GM23338 (cell line): ENCODE measurements at regions not wholly inside any gene's neighbourhood (a gene's known extent, or its start where the extent isn't known, plus 50 kb on each side); places are given as distances from the start of the nearest gene placed in this dataset.

Source experiments
- ATAC-seq: fragments of 200-7000 bp; cut with Tn5 transposase; 3 replicates; pipeline ENCODE4 v1.9.1; 2020
- DNase-seq: peaks from one replicate; pipeline ENCODE4 v3.0.0-alpha.2; 2015; ENCODE audit warnings: low spot score
- H2AFZ ChIP-seq: fragments of 200-600 bp; sonication (generic); 2 replicates; pipeline ENCODE4 v1.8.0; 2016; ENCODE audit warnings: antibody characterized with exemption, mild to moderate bottlenecking, moderate library complexity
- H3F3A ChIP-seq: fragments of 200-600 bp; sonication (generic); replicated peaks from 2 replicates; pipeline ENCODE4 v1.8.0; 2017; ENCODE audit warnings: antibody characterized with exemption, mixed run types, low read depth
- H3K27ac ChIP-seq: fragments of 200-600 bp; sonication (generic); 2 replicates; pipeline ENCODE4 v1.6.1; 2016; ENCODE audit warnings: low read depth
- H3K27me3 ChIP-seq: fragments of 200-600 bp; sonication (generic); 2 replicates; pipeline ENCODE4 v1.8.0; 2016; ENCODE audit warnings: mild to moderate bottlenecking, mixed run types, moderate library complexity; ENCODE audit not compliant: insufficient read depth
- H3K36me3 ChIP-seq: fragments of 200-600 bp; sonication (generic); 2 replicates; pipeline ENCODE4 v1.8.0; 2016; ENCODE audit warnings: mild to moderate bottlenecking; ENCODE audit not compliant: insufficient read depth
- H3K4me1 ChIP-seq: fragments of 200-600 bp; sonication (generic); 2 replicates; pipeline ENCODE4 v1.8.0; 2016; ENCODE audit warnings: mild to moderate bottlenecking, moderate library complexity; ENCODE audit not compliant: insufficient read depth
- H3K4me2 ChIP-seq: fragments of 200-600 bp; sonication (generic); 2 replicates; pipeline ENCODE4 v1.7.1; 2017; ENCODE audit warnings: mixed run types
- H3K4me3 ChIP-seq: fragments of 200-600 bp; sonication (generic); 2 replicates; pipeline ENCODE4 v1.6.1; 2016; ENCODE audit warnings: mixed run types
- H3K79me2 ChIP-seq: fragments of 200-600 bp; sonication (generic); replicated peaks from 2 replicates; pipeline ENCODE4 v1.8.0; 2017; ENCODE audit warnings: mild to moderate bottlenecking; ENCODE audit not compliant: insufficient read depth
- H3K9me2 ChIP-seq: fragments of 200-600 bp; sonication (generic); 2 replicates; pipeline ENCODE4 v1.8.0; 2017; ENCODE audit not compliant: insufficient read depth
- H4K20me1 ChIP-seq: fragments of 200-600 bp; sonication (generic); replicated peaks from 2 replicates; pipeline ENCODE4 v1.8.0; 2017; ENCODE audit warnings: mild to moderate bottlenecking; ENCODE audit not compliant: insufficient read depth
- H3K27ac Mint-ChIP-seq: 2 replicates; pipeline ENCODE4 v1.8.0; 2020; ENCODE audit warnings: inconsistent platforms, mild to moderate bottlenecking, moderate library complexity, mixed read lengths
- H3K27me3 Mint-ChIP-seq: 3 replicates; pipeline ENCODE4 v1.8.0; 2022; ENCODE audit warnings: low read depth, mild to moderate bottlenecking, moderate library complexity, mixed read lengths, inconsistent platforms; ENCODE audit not compliant: insufficient read depth, poor library complexity
- H3K36me3 Mint-ChIP-seq: 3 replicates; pipeline ENCODE4 v1.8.0; 2021; ENCODE audit warnings: low read depth, mild to moderate bottlenecking, inconsistent platforms, moderate library complexity, mixed read lengths
- H3K4me1 Mint-ChIP-seq: 3 replicates; pipeline ENCODE4 v1.8.0; 2020; ENCODE audit warnings: mild to moderate bottlenecking, inconsistent platforms, mixed read lengths
- H3K4me3 Mint-ChIP-seq: 3 replicates; pipeline ENCODE4 v1.8.0; 2021; ENCODE audit warnings: moderate library complexity, mild to moderate bottlenecking, inconsistent platforms, mixed read lengths
- H3K9me3 Mint-ChIP-seq: 3 replicates; pipeline ENCODE4 v1.8.0; 2020; ENCODE audit warnings: moderate library complexity, mild to moderate bottlenecking, inconsistent platforms, mixed read lengths
- CREB1 ChIP-seq: fragments of 250-450 bp; sonication (Bioruptor Pico); IDR thresholded peaks from 2 replicates; pipeline ENCODE4 v1.5.0; 2020; ENCODE audit warnings: low read depth, mild to moderate bottlenecking, moderate library complexity
- CTCF ChIP-seq, 2 experiments: fragments of 200-600 bp in 1 of 2; sonication (generic) in 1 of 2; conservative IDR thresholded peaks; 2 replicates each; pipeline versions ENCODE4 v1.5.1 to v1.6.1; 2016 to 2017; ENCODE audit warnings: antibody characterized with exemption in 2 of 2, low read depth in 2 of 2, mild to moderate bottlenecking in 2 of 2, moderate library complexity in 1 of 2
- ETS1 ChIP-seq: IDR thresholded peaks from 2 replicates; pipeline ENCODE4 v1.6.1; 2016; ENCODE audit warnings: antibody characterized with exemption
- EZH2 ChIP-seq: fragments of 200-600 bp; sonication (generic); IDR thresholded peaks from one replicate; pipeline ENCODE4 v1.8.0; 2017; ENCODE audit warnings: antibody characterized with exemption, mild to moderate bottlenecking, low read depth; ENCODE audit not compliant: unreplicated experiment
- EZH2phosphoT487 ChIP-seq: fragments of 200-600 bp; sonication (generic); IDR thresholded peaks from one replicate; pipeline ENCODE4 v1.8.1; 2018; ENCODE audit warnings: antibody characterized with exemption; ENCODE audit not compliant: unreplicated experiment
- JUNB ChIP-seq: IDR thresholded peaks from one replicate; pipeline ENCODE4 v1.6.1; 2016; ENCODE audit warnings: antibody characterized with exemption; ENCODE audit not compliant: unreplicated experiment
- NANOG ChIP-seq: IDR thresholded peaks from 2 replicates; pipeline ENCODE4 v1.6.1; 2016; ENCODE audit warnings: antibody characterized with exemption, borderline replicate concordance
- POLR2AphosphoS5 ChIP-seq: IDR thresholded peaks from 2 replicates; pipeline ENCODE4 v1.6.1; 2016; ENCODE audit warnings: antibody characterized with exemption, low read depth
- REST ChIP-seq: IDR thresholded peaks from one replicate; pipeline ENCODE4 v1.6.1; 2018; ENCODE audit warnings: antibody characterized with exemption; ENCODE audit not compliant: unreplicated experiment
- STAT1 ChIP-seq: IDR thresholded peaks from one replicate; pipeline ENCODE4 v1.6.1; 2016; ENCODE audit warnings: antibody characterized with exemption; ENCODE audit not compliant: unreplicated experiment
- ZNF114 ChIP-seq: fragments of 250-450 bp; sonication (Bioruptor Pico); IDR thresholded peaks from 2 replicates; pipeline ENCODE4 v1.5.0; 2020; ENCODE audit warnings: mild to moderate bottlenecking, moderate library complexity
- ZNF331 ChIP-seq: fragments of 250-450 bp; sonication (Bioruptor Pico); IDR thresholded peaks from 2 replicates; pipeline ENCODE4 v1.5.0; 2020; ENCODE audit warnings: low read depth, mild to moderate bottlenecking, moderate library complexity
- ZNF462 ChIP-seq: fragments of 250-450 bp; sonication (Bioruptor Pico); IDR thresholded peaks from 2 replicates; pipeline ENCODE4 v1.5.0; 2020; ENCODE audit warnings: mild to moderate bottlenecking, moderate library complexity

GRCh38 chr7:25625306-25625992 is 397.2 kb upstream of the NPVF start:
- ATAC-seq (no peak), DNase-seq (no peak)
- no peaks in the 10 kb centered on the region for H3K79me2 ChIP-seq
- Mint-ChIP-seq H3K9me3 (no peaks in the 10 kb centered on the region), H3K36me3 (no peaks in the 10 kb centered on the region), H3K4me1 (peaks cover 18% of the 10 kb centered on the region), H3K4me3 (no peak overlapping the region), H3K27ac (no peak overlapping the region), H3K27me3 (no peaks in the 10 kb centered on the region)
- H3K4me2 ChIP-seq = no peak overlapping the region
- no peaks in the 10 kb centered on the region for H3K27me3 ChIP-seq
- H3K4me1 ChIP-seq = peaks cover 13% of the 10 kb centered on the region
- TF ChIP-seq ZNF114 (CRISPR knock-in tag) (no peak), POLR2AphosphoS5 (no peak), CTCF (conservative IDR thresholded peaks at IDR 0.05; ENCODE audit: low read depth in 2 of 2) (no peak), EZH2 (no peak), ZNF331 (no peak), ZNF462 (no peak), CREB1 (CRISPR knock-in tag) (no peak), ETS1 (no peak), NANOG (no peak), REST (no peak), STAT1 (no peak), JUNB (no peak), EZH2phosphoT487 (no peak)
- H3F3A ChIP-seq = no peaks in the 10 kb centered on the region
- H4K20me1 ChIP-seq = no peaks in the 10 kb centered on the region
- H3K9me2 ChIP-seq = no peaks in the 10 kb centered on the region; the same call in 1 of the 2 replicates
- no peak overlapping the region for H3K4me3 ChIP-seq
- peak overlapping the region; percentile 44; the same call in 1 of the 2 replicates for H2AFZ ChIP-seq
- H3K27ac ChIP-seq = no peak overlapping the region
- no peaks in the 10 kb centered on the region for H3K36me3 ChIP-seq
